Endothelial cell of umbilical vein (primary cell): ENCODE measurements at regions not wholly inside any gene's neighbourhood (a gene's known extent, or its start where the extent isn't known, plus 50 kb on each side); places are given as distances from the start of the nearest gene placed in this dataset.

Source experiments
- BruUV-seq: library from RNA; stranded (reverse); fragments of 400-500 nt; replicated peaks from 2 replicates; lab custom pipeline; 2021; lab: Mats Ljungman, UMichigan
- CTCF ChIA-PET: fragments of 300-600, 350-600 bp; sonication (Branson Sonifier 250); formaldehyde crosslinking; loops from one replicate; lab custom pipeline; 2021; ENCODE audit warnings: antibody characterized with exemption, inconsistent platforms; lab: Charles Lee
- POLR2A ChIA-PET: fragments of 300-600, 350-600 bp; sonication (Branson Sonifier 250); formaldehyde crosslinking; loops from one replicate; lab custom pipeline; 2021; ENCODE audit warnings: antibody characterized with exemption, inconsistent platforms; lab: Charles Lee
- DNase-seq: peaks from one replicate; pipeline ENCODE4 v3.0.0-alpha.2; 2011; ENCODE audit warnings: low read depth, low spot score
- FAIRE-seq: peaks from 2 replicates; lab custom pipeline; 2011; peaks lifted over from hg19 to GRCh38; lab: Jason Lieb, UNC
- H2AFZ ChIP-seq: 2 replicates; pipeline ENCODE4 v1.6.0; 2012; ENCODE audit warnings: low read depth, low read length, control low read depth, inconsistent platforms
- H3K27ac ChIP-seq: 2 replicates; pipeline ENCODE4 v1.5.1; 2011; ENCODE audit warnings: low read depth, mild to moderate bottlenecking, control low read depth, low read length, moderate library complexity; ENCODE audit not compliant: insufficient read depth
- H3K27me3 ChIP-seq, 2 experiments: 2 replicates each; pipeline versions ENCODE4 v1.6.0 to v1.6.1; 2011; ENCODE audit warnings: low read length in 2 of 2, mixed read lengths in 1 of 2; ENCODE audit not compliant: control insufficient read depth in 2 of 2, insufficient read depth in 2 of 2
- H3K36me3 ChIP-seq, 2 experiments: 2 replicates in 1 of 2; 3 replicates in 1 of 2; pipeline ENCODE4 v1.5.1; 2011; ENCODE audit warnings: low read length in 2 of 2, mild to moderate bottlenecking in 1 of 2, moderate library complexity in 1 of 2; ENCODE audit not compliant: control insufficient read depth in 2 of 2, insufficient read depth in 2 of 2; ENCODE audit errors: extremely low read depth in 1 of 2
- H3K4me1 ChIP-seq: 3 replicates; pipeline ENCODE4 v1.5.1; 2011; ENCODE audit warnings: mild to moderate bottlenecking, low read length; ENCODE audit not compliant: control insufficient read depth, insufficient read depth; ENCODE audit errors: extremely low read depth
- H3K4me2 ChIP-seq: 2 replicates; pipeline ENCODE4 v1.6.1; 2011; ENCODE audit warnings: low read length, control low read depth, mixed read lengths; ENCODE audit not compliant: insufficient read depth
- H3K4me3 ChIP-seq, 3 experiments: fragments of 200-600 bp in 1 of 3; sonication (generic), shearing (Covaris generic) in 1 of 3; replicated peaks in 1 of 3; 2 replicates each; pipeline ENCODE4 v1.5.1; 2011 to 2016; ENCODE audit warnings: control low read depth in 3 of 3, low read length in 3 of 3, mild to moderate bottlenecking in 2 of 3, inconsistent platforms in 1 of 3, low read depth in 1 of 3, moderate library complexity in 1 of 3; ENCODE audit not compliant: insufficient read depth in 1 of 3
- H3K79me2 ChIP-seq: 2 replicates; pipeline ENCODE4 v1.6.0; 2012; ENCODE audit warnings: low read length, inconsistent platforms; ENCODE audit not compliant: control insufficient read depth, insufficient read depth
- H3K9ac ChIP-seq: replicated peaks from 2 replicates; pipeline ENCODE3; 2011; ENCODE audit warnings: low read length, control low read depth; ENCODE audit not compliant: insufficient read depth; ENCODE audit errors: extremely low read depth
- H3K9me1 ChIP-seq: replicated peaks from 3 replicates; pipeline ENCODE4 v1.6.0; 2011; ENCODE audit warnings: mild to moderate bottlenecking, low read length; ENCODE audit not compliant: control insufficient read depth, insufficient read depth; ENCODE audit errors: extremely low read depth
- H3K9me3 ChIP-seq: replicated peaks from 2 replicates; pipeline ENCODE4 v1.5.1; 2012; ENCODE audit warnings: low read length, inconsistent platforms; ENCODE audit not compliant: control insufficient read depth, insufficient read depth
- H4K20me1 ChIP-seq: replicated peaks from 2 replicates; pipeline ENCODE3; 2011; ENCODE audit warnings: mild to moderate bottlenecking, low read length; ENCODE audit not compliant: control insufficient read depth, insufficient read depth; ENCODE audit errors: extremely low read depth
- EZH2 ChIP-seq: IDR thresholded peaks from 2 replicates; pipeline ENCODE4 v1.6.1; 2012; ENCODE audit warnings: borderline replicate concordance, low read depth, mild to moderate bottlenecking, moderate library complexity, low read length, inconsistent platforms; ENCODE audit not compliant: severe bottlenecking
- FOS ChIP-seq: IDR thresholded peaks from 2 replicates; pipeline ENCODE4 v1.6.1; 2011; ENCODE audit warnings: mild to moderate bottlenecking, low read length, moderate library complexity, borderline replicate concordance; ENCODE audit not compliant: insufficient read depth
- GATA2 ChIP-seq: IDR thresholded peaks from 2 replicates; pipeline ENCODE4 v1.7.0; 2011; ENCODE audit warnings: low read depth, mild to moderate bottlenecking, moderate library complexity, mixed read lengths, low read length; ENCODE audit not compliant: insufficient read length, insufficient read depth
- JUN ChIP-seq: IDR thresholded peaks from 2 replicates; pipeline ENCODE4 v1.6.1; 2011; ENCODE audit warnings: borderline replicate concordance, low read depth; ENCODE audit not compliant: insufficient read length, insufficient read depth
- MYC ChIP-seq: IDR thresholded peaks from one replicate; pipeline ENCODE4 v1.6.1; 2011; ENCODE audit warnings: mild to moderate bottlenecking, low read depth, low read length
- POLR2A ChIP-seq: IDR thresholded peaks from 2 replicates; pipeline ENCODE4 v1.6.1; 2012; ENCODE audit warnings: low read depth, mild to moderate bottlenecking, control low read depth, low read length
- POLR2AphosphoS5 ChIP-seq: IDR thresholded peaks from 2 replicates; pipeline ENCODE4 v1.6.1; 2012; ENCODE audit warnings: low read depth, mild to moderate bottlenecking, control low read depth, low read length, moderate library complexity; ENCODE audit not compliant: insufficient read depth
- dilution Hi-C: fragments of 300-500 bp; cut with MboI; formaldehyde crosslinking; loops from one replicate; pipeline ENCODE4 v1.15.0; 2019; ENCODE audit warnings: low sequenced_read_pairs; ENCODE audit not compliant: extremely low pct_ligation_motif_present
- intact Hi-C: fragments of 100-400 bp; cut with micrococcal nuclease; formaldehyde crosslinking; loops from one replicate; pipeline ENCODE4 v1.10.0; 2022
- TF ChIP-seq, protein P1 (sequence below): IDR thresholded peaks from 2 replicates; pipeline ENCODE4 v1.6.1; 2011; ENCODE audit not compliant: insufficient read depth, insufficient read length
- TF ChIP-seq, protein P2 (sequence below), 2 donors: IDR thresholded peaks; 1 replicate in 1 of 2; 2 replicates in 1 of 2; pipeline ENCODE4 v1.5.1; 2011; ENCODE audit warnings: low read length in 2 of 2, mild to moderate bottlenecking in 2 of 2, moderate library complexity in 2 of 2, control low read depth in 1 of 2, inconsistent platforms in 1 of 2, low read depth in 1 of 2; ENCODE audit not compliant: insufficient read depth in 1 of 2; ENCODE audit errors: extremely low read depth in 1 of 2

DNA sequence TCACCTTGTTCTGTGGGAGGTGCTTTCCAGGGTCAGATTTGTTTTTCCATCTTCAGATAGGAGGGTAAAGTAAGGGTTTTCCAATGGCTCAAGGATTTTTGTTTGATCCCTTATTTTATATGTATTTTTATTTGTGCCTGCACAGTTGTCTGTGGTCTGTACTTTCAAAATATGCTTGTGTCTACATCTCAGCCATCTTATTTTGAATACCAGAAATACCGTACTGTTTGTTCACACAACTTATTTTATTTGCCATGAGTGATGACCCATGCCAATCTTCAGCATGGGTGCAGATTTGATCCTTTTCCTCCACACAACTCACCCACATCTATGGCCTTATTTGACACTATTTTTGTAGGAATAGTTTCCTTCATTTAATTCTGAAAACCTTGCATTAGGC is 72.2 kb upstream of the PTCHD4 start:
- Histone ChIP-seq H3K9me1 (no peaks in the 10 kb centered on the region), H3K36me3 (no peaks in the 10 kb centered on the region), H3K27ac (no peak overlapping the region), H3K4me3 (no peak overlapping the region), H3K9ac (no peak overlapping the region), H4K20me1 (no peaks in the 10 kb centered on the region), H3K27me3 (no peaks in the 10 kb centered on the region), H2AFZ (no peak overlapping the region), H3K4me2 (no peak overlapping the region), H3K4me1 (no peaks in the 10 kb centered on the region), H3K79me2 (no peaks in the 10 kb centered on the region), H3K9me3 (no peaks in the 10 kb centered on the region)
- CTCF ChIA-PET = no interaction called here
- dilution Hi-C loops = no loop called here
- DNase-seq = no peak
- TF ChIP-seq POLR2AphosphoS5 (no peak), MYC (no peak), JUN (no peak), EZH2 (no peak), GATA2 (no peak), FOS (no peak), POLR2A (no peak)
- TF ChIP-seq, protein P1, sequence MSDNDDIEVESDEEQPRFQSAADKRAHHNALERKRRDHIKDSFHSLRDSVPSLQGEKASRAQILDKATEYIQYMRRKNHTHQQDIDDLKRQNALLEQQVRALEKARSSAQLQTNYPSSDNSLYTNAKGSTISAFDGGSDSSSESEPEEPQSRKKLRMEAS = no peak
- TF ChIP-seq, protein P2, sequence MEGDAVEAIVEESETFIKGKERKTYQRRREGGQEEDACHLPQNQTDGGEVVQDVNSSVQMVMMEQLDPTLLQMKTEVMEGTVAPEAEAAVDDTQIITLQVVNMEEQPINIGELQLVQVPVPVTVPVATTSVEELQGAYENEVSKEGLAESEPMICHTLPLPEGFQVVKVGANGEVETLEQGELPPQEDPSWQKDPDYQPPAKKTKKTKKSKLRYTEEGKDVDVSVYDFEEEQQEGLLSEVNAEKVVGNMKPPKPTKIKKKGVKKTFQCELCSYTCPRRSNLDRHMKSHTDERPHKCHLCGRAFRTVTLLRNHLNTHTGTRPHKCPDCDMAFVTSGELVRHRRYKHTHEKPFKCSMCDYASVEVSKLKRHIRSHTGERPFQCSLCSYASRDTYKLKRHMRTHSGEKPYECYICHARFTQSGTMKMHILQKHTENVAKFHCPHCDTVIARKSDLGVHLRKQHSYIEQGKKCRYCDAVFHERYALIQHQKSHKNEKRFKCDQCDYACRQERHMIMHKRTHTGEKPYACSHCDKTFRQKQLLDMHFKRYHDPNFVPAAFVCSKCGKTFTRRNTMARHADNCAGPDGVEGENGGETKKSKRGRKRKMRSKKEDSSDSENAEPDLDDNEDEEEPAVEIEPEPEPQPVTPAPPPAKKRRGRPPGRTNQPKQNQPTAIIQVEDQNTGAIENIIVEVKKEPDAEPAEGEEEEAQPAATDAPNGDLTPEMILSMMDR (IDR thresholded peaks at IDR 0.05; ENCODE audit: extremely low read depth in 1 of 2, insufficient read depth in 1 of 2, low read depth in 1 of 2, low read length in 2 of 2) = no peak
- no peak for FAIRE-seq
- intact Hi-C loops = no loop called here
- POLR2A ChIA-PET = no interaction called here
- BruUV-seq = no TSS peak
